ENCODE measurements at regions not wholly inside any gene's neighbourhood (a gene's known extent, or its start where the extent isn't known, plus 50 kb on each side); places are given as distances from the start of the nearest gene placed in this dataset.

DNA sequence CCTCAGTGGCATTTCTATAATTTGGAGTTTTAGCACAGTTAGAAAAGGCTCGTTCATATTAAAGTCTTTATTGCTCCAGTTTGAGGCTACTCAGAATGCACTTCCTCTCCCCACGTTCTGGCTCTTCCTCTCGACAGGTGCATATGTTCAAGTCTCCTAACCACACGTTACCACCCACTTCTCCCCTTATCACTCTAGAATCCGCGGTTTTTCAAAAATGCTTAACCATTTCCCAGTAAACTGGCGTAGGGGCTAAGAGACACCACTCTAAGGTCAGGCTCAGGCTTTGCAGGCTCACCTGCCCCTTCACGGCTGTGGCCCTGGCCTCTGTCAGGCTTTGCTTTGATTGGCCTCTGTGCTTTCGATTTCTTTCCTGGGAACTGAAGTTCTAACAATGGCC, 383.6 kb downstream of the GLRX3 start:
- TF ChIP-seq, protein P1, sequence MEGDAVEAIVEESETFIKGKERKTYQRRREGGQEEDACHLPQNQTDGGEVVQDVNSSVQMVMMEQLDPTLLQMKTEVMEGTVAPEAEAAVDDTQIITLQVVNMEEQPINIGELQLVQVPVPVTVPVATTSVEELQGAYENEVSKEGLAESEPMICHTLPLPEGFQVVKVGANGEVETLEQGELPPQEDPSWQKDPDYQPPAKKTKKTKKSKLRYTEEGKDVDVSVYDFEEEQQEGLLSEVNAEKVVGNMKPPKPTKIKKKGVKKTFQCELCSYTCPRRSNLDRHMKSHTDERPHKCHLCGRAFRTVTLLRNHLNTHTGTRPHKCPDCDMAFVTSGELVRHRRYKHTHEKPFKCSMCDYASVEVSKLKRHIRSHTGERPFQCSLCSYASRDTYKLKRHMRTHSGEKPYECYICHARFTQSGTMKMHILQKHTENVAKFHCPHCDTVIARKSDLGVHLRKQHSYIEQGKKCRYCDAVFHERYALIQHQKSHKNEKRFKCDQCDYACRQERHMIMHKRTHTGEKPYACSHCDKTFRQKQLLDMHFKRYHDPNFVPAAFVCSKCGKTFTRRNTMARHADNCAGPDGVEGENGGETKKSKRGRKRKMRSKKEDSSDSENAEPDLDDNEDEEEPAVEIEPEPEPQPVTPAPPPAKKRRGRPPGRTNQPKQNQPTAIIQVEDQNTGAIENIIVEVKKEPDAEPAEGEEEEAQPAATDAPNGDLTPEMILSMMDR (IDR thresholded peaks at IDR 0.05), result no peak
- no peak for TF ChIP-seq POLR2A (IDR thresholded peaks at IDR 0.05)
- no peak for TF ChIP-seq POLR2AphosphoS5 (IDR thresholded peaks at IDR 0.05)
